Mesothelial cell of epicardium (in vitro differentiated cells): ENCODE measurements at regions not wholly inside any gene's neighbourhood (a gene's known extent, or its start where the extent isn't known, plus 50 kb on each side); places are given as distances from the start of the nearest gene placed in this dataset.

Experiments
- DNase-seq, 2 experiments: peaks; one replicate each; pipeline ENCODE4 v3.0.0; 2021; ENCODE audit warnings: low spot score in 2 of 2; ENCODE audit not compliant: unreplicated experiment in 2 of 2
- H3K27ac Mint-ChIP-seq: 2 replicates; pipeline ENCODE4 v1.8.0; 2021; ENCODE audit warnings: mixed read lengths
- H3K27me3 Mint-ChIP-seq: 2 replicates; pipeline ENCODE4 v1.8.0; 2021; ENCODE audit warnings: low read depth, mixed read lengths
- H3K36me3 Mint-ChIP-seq: 2 replicates; pipeline ENCODE4 v1.8.0; 2021; ENCODE audit warnings: mixed read lengths
- H3K4me1 Mint-ChIP-seq: 2 replicates; pipeline ENCODE4 v1.8.0; 2021; ENCODE audit warnings: mixed read lengths
- H3K4me3 Mint-ChIP-seq: 2 replicates; pipeline ENCODE4 v1.8.0; 2021; ENCODE audit warnings: mild to moderate bottlenecking, moderate library complexity, mixed read lengths
- H3K9me3 Mint-ChIP-seq: 2 replicates; pipeline ENCODE4 v1.8.0; 2021; ENCODE audit warnings: mixed read lengths
- TF ChIP-seq, protein P1 (sequence below): fragments of 200-600 bp; sonication (generic); IDR thresholded peaks from one replicate; pipeline ENCODE4 v1.5.0; 2021; ENCODE audit warnings: antibody characterized with exemption; ENCODE audit not compliant: unreplicated experiment

DNA sequence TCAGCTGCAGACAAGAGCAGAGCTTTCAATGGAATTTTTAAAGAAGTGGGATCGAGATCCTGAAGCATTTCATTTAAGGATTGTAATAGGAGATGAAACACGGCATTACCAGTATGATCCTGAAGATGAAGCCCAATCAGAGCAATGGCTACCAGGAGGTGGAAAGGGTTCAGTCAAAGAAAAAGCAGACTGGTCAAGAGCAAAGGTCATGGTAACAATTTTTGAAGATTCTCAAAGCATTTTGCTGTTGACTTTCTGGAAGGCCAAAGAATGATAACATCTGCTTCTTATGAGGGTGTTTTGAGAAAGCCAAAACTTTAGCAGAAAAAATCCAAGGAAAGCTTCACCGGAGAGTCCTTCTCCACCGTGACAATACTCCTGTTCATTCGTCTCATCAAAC, 204.3 kb upstream of the EEA1 start:
- peaks cover 25% of the 10 kb centered on the region for H3K4me1 Mint-ChIP-seq
- H3K27ac Mint-ChIP-seq = no peak overlapping the region
- H3K9me3 Mint-ChIP-seq = no peaks in the 10 kb centered on the region
- DNase-seq = no peak
- no peak overlapping the region for H3K4me3 Mint-ChIP-seq
- H3K36me3 Mint-ChIP-seq = no peaks in the 10 kb centered on the region
- no peaks in the 10 kb centered on the region for H3K27me3 Mint-ChIP-seq
- TF ChIP-seq, protein P1, sequence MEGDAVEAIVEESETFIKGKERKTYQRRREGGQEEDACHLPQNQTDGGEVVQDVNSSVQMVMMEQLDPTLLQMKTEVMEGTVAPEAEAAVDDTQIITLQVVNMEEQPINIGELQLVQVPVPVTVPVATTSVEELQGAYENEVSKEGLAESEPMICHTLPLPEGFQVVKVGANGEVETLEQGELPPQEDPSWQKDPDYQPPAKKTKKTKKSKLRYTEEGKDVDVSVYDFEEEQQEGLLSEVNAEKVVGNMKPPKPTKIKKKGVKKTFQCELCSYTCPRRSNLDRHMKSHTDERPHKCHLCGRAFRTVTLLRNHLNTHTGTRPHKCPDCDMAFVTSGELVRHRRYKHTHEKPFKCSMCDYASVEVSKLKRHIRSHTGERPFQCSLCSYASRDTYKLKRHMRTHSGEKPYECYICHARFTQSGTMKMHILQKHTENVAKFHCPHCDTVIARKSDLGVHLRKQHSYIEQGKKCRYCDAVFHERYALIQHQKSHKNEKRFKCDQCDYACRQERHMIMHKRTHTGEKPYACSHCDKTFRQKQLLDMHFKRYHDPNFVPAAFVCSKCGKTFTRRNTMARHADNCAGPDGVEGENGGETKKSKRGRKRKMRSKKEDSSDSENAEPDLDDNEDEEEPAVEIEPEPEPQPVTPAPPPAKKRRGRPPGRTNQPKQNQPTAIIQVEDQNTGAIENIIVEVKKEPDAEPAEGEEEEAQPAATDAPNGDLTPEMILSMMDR = no peak

DNA sequence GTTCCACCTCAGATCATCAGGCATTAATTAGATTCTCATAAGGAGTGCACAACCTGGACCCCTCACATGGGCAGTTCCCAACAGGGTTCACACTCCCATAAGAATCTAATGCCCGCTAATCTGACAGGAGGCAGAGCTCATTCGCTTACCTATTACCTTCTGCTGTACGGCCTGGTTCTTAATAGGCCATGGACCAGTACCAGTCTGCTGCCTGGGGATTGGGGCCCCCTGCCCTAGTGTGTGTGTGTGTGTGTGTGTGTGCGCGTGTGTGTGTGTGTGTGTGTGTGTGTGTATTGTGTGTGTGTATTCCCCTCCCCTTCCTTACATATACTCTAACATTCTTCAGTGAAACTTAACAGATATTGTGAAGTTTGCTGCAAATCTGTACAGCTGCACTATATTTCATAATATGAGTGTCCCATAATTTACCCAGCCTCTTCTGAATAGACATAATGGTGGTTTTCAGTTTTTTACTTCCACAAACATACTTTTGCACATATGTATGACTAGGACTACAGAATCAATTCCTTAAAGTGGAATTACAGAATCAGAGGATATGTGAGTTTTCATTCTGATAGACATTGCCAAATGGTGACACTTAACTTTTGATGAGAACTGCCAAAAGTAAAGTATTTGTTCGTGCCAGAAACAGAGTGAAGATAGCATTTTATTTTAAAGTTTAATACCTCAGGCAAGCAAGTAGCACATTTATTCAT, 205.2 kb upstream of the EEA1 start:
- peaks cover 25% of the 10 kb centered on the region for H3K4me1 Mint-ChIP-seq
- no peaks in the 10 kb centered on the region for H3K9me3 Mint-ChIP-seq
- TF ChIP-seq, protein P1 = no peak
- H3K27me3 Mint-ChIP-seq = no peaks in the 10 kb centered on the region
- no peak overlapping the region for H3K27ac Mint-ChIP-seq
- no peak for DNase-seq
- no peaks in the 10 kb centered on the region for H3K36me3 Mint-ChIP-seq
- H3K4me3 Mint-ChIP-seq = no peak overlapping the region

DNA sequence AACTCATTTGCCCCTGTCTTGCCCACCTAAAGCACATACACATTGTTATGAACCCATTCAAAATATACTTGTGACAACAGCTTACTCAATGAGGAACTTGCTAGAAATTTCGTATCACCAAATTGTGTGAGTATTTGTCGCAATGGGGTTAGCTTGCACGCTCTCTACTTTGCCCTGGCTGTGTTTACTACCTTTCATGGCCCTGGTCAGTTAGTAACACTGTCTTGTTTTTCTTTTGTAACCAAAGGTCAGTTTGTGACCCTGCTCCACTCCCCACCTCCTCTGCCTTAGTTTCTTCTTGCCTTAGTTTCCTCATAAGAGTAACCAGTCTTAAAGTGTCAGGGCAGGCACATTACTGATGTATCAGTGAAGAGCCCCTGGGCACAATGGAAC, 205.8 kb upstream of the EEA1 start:
- no peaks in the 10 kb centered on the region for H3K27me3 Mint-ChIP-seq
- H3K4me1 Mint-ChIP-seq = peaks cover 25% of the 10 kb centered on the region
- no peak overlapping the region for H3K4me3 Mint-ChIP-seq
- H3K9me3 Mint-ChIP-seq = no peaks in the 10 kb centered on the region
- no peak overlapping the region for H3K27ac Mint-ChIP-seq
- DNase-seq = no peak
- H3K36me3 Mint-ChIP-seq = no peaks in the 10 kb centered on the region
- TF ChIP-seq, protein P1 = no peak

DNA sequence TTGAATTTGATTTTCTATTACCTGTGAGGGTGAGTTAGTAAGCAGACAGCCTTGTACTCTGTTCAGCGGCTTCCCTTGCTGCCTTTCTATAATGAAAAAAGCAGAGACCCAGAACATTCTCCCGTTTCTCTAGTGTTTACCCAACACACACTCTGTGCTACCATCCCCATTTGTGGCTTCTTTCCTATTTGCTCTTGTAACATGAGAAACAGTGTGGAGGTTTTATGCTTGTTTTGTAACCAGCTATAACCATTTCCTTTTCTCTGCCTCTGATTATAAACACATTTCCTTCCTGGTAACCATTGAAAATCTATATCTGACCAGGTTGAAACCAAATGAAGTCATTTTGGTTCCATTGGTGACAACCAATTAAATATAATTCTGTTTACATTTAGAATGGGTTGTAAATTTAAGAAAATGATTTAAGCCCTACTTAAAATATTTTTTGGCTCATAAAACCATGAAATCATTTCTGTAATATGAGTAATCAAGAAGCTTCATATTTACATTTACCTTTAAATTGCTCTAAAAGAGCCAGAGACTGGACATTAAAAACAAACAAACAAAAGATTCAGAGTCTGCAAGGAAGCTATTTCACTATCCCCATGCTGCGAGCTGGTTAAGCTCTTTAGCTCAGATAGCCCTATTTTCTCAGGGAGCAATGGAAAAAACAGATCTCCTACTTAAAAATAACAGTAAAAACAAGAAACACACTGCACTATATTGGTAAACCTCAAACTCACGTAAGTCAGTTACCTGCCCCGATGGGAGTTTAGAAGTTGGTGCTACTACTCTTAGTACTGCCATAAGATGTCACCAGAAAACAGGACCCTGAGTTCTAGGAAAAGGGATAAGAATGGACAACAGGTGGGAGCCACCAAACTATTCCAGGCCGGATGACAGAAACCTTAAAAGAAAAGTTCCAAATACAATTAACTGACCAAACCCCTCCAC, 206.5 kb upstream of the EEA1 start:
- TF ChIP-seq, protein P1 = no peak
- H3K27ac Mint-ChIP-seq = no peak overlapping the region
- H3K9me3 Mint-ChIP-seq = no peaks in the 10 kb centered on the region
- no peaks in the 10 kb centered on the region for H3K27me3 Mint-ChIP-seq
- H3K4me3 Mint-ChIP-seq = no peak overlapping the region
- DNase-seq = no peak
- peaks cover 25% of the 10 kb centered on the region for H3K4me1 Mint-ChIP-seq
- H3K36me3 Mint-ChIP-seq = no peaks in the 10 kb centered on the region

DNA sequence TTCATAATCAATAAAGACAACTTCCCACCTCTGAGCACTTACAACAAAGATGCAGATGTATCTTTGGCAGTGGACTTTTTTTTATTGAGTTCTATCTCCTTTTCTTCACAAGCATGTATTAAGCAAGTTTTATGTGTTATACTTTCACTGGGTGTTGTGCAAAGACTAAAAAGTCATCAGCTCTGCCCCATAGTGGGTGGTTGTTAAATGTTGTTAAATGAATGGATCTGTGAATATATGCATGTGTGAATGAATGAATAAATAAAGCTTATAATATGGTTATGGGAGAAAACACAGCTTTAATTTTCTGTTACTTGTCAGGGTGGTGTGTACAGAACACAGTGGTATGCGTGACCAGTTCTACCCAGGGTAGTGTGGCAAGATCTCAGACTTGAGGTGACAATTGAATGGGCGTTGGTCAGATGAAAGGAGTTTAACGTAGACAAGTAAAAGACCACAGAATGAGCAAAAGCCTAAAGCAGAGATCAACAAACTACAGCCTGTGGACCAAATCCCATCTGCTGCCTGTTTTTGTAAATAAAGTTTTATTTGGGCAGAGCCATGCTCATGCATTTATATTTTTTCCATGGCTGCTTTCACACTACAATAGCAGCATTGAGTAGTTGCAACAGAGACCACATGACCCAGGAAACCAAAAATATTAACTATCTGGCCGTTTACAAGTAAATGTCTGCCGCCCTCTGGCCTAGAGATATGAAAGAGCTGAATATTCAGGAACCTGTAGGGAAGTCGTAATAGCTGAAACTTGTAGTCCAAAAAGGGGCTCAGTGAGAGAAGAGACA, 207.4 kb upstream of the EEA1 start:
- no peak for DNase-seq
- Mint-ChIP-seq H3K36me3 (no peaks in the 10 kb centered on the region), H3K4me3 (no peak overlapping the region), H3K27ac (no peak overlapping the region), H3K27me3 (no peaks in the 10 kb centered on the region), H3K9me3 (peaks cover 4% of the 10 kb centered on the region), H3K4me1 (peaks cover 25% of the 10 kb centered on the region)
- TF ChIP-seq, protein P1 = no peak
